Fibroblast of skin of right biceps (primary cell): ENCODE measurements at regions not wholly inside any gene's neighbourhood (a gene's known extent, or its start where the extent isn't known, plus 50 kb on each side); places are given as distances from the start of the nearest gene placed in this dataset.
"Not testable (repeated sequence)": the region's sequence is repeated elsewhere in the genome, so short reads cannot be mapped to it uniquely, and the experiment has no call there.

Experiments used
- DNase-seq: peaks from one replicate; pipeline ENCODE4 v3.0.0-alpha.2; 2013

GRCh38 chr5:84783003-84783402, 398.3 kb upstream of the EDIL3 start:
- DNase-seq = no peak

- peak; percentile 48 for DNase-seq
These were observed 394.5 kb upstream of the EDIL3 start for GRCh38 chr5:84779186-84779585.

GRCh38 chr5:84764227-84764626, 379.5 kb upstream of the EDIL3 start:
- no peak for DNase-seq

GRCh38 chr5:84758008-84758407, 373.3 kb upstream of the EDIL3 start:
- no peak for DNase-seq

- DNase-seq = no peak
These were observed 368.1 kb upstream of the EDIL3 start for GRCh38 chr5:84752780-84753179.

- DNase-seq = no peak
These were observed 363.6 kb upstream of the EDIL3 start for GRCh38 chr5:84748313-84748712.

- DNase-seq = not testable (repeated sequence)
These were observed 361.6 kb upstream of the EDIL3 start for GRCh38 chr5:84746280-84746679.

GRCh38 chr5:84741056-84741455, 356.4 kb upstream of the EDIL3 start:
- DNase-seq = no peak

- peak; percentile 34 for DNase-seq
These were observed 344.6 kb upstream of the EDIL3 start for GRCh38 chr5:84729326-84729725.

GRCh38 chr5:84727708-84728107, 343.0 kb upstream of the EDIL3 start:
- DNase-seq = no peak

- no peak for DNase-seq
These were observed 341.4 kb upstream of the EDIL3 start for GRCh38 chr5:84725946-84726570.

- peak; percentile 72 for DNase-seq
These were observed 340.0 kb upstream of the EDIL3 start for GRCh38 chr5:84724683-84725082.

GRCh38 chr5:84724181-84724580, 339.5 kb upstream of the EDIL3 start:
- DNase-seq = no peak

- DNase-seq = peak; percentile 7
These were observed 333.7 kb upstream of the EDIL3 start for GRCh38 chr5:84718377-84718776.

- DNase-seq = no peak
These were observed 331.0 kb upstream of the EDIL3 start for GRCh38 chr5:84715686-84716085.

GRCh38 chr5:84715091-84715490, 330.4 kb upstream of the EDIL3 start:
- peak; percentile 27 for DNase-seq

GRCh38 chr5:84709075-84709474, 324.4 kb upstream of the EDIL3 start:
- no peak for DNase-seq

GRCh38 chr5:84706678-84707641, 322.3 kb upstream of the EDIL3 start:
- DNase-seq = no peak

GRCh38 chr5:84700545-84700944, 315.9 kb upstream of the EDIL3 start:
- DNase-seq = not testable (repeated sequence)

- no peak for DNase-seq
These were observed 312.0 kb upstream of the EDIL3 start for GRCh38 chr5:84696651-84697050.

- DNase-seq = no peak
These were observed 310.6 kb upstream of the EDIL3 start for GRCh38 chr5:84695330-84695729.

GRCh38 chr5:84693256-84693655, 308.6 kb upstream of the EDIL3 start:
- DNase-seq = no peak

- peak; percentile 99 for DNase-seq
These were observed 303.9 kb upstream of the EDIL3 start for GRCh38 chr5:84688566-84688965.
